GM10266 (cell line): ENCODE measurements at regions not wholly inside any gene's neighbourhood (a gene's known extent, or its start where the extent isn't known, plus 50 kb on each side); places are given as distances from the start of the nearest gene placed in this dataset.
"Not testable (repeated sequence)": the region's sequence is repeated elsewhere in the genome, so short reads cannot be mapped to it uniquely, and the experiment has no call there.

ENCODE experiments used
- DNase-seq: peaks from one replicate; pipeline ENCODE4 v3.0.0; 2012; ENCODE audit errors: extremely low spot score
- TF ChIP-seq, protein P1 (sequence below): IDR thresholded peaks from 2 replicates; pipeline ENCODE4 v1.5.1; 2012; ENCODE audit warnings: mild to moderate bottlenecking, low read depth; ENCODE audit not compliant: control insufficient read depth, insufficient read depth; ENCODE audit errors: missing control alignments

DNA sequence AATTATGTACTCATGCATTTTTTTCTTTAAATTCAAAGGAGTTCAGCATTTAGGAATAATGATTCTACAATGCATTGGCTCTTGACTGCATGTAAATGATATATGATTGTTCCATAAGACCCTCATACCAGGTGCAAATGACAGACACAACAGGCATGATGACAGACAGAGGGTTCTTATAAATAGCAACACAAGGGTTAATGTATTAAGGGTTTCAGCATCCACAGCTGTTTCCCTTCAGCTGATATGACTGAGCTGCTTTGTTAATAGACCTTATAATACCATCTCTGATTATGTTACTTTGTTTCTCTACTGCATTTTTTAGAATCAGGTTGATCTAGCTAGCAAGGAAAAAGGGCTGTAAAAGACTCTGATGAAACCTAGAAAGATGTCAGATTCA lies 90.8 kb upstream of the TMTC2 start:
- no peak for DNase-seq
- TF ChIP-seq, protein P1, sequence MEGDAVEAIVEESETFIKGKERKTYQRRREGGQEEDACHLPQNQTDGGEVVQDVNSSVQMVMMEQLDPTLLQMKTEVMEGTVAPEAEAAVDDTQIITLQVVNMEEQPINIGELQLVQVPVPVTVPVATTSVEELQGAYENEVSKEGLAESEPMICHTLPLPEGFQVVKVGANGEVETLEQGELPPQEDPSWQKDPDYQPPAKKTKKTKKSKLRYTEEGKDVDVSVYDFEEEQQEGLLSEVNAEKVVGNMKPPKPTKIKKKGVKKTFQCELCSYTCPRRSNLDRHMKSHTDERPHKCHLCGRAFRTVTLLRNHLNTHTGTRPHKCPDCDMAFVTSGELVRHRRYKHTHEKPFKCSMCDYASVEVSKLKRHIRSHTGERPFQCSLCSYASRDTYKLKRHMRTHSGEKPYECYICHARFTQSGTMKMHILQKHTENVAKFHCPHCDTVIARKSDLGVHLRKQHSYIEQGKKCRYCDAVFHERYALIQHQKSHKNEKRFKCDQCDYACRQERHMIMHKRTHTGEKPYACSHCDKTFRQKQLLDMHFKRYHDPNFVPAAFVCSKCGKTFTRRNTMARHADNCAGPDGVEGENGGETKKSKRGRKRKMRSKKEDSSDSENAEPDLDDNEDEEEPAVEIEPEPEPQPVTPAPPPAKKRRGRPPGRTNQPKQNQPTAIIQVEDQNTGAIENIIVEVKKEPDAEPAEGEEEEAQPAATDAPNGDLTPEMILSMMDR = no peak

DNA sequence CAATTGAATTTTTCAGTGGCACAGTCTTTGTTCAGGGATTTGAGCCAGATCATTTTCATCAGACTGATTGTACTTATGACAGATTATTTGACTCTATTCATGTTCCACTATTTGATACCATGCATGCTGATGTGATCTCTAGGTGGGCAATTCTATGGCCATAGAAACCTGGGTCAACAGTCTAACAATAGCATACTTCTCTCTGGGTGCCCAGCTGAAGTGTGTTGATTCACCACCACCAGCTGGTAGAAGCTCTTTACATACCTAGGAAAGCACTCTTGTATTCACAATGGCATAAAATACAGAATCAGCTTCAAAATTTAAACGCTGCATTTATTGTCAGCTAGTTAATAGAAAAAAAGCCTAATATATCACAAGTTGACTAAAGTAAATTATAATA lies 90.2 kb upstream of the TMTC2 start:
- TF ChIP-seq, protein P1 = no peak
- no peak for DNase-seq

DNA sequence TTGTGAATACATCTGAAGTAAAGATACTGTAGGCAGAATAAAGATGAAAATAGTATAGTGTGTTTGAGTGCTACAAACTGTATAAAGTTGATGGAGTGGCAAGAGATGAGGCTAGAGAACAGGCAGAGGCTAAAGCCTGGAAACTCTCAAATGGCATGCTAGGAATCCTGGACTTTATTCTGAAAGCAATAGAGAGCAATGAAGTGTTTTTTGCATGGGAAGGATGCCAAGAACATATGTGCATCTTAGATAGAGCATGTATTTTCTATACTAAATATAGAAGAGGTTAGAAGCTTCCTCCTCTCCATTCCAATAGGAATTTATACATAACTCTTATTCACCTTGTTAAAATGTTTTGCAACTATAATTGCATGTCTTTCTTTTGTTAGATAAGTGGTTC lies 86.3 kb upstream of the TMTC2 start:
- DNase-seq = no peak
- TF ChIP-seq, protein P1 = no peak

DNA sequence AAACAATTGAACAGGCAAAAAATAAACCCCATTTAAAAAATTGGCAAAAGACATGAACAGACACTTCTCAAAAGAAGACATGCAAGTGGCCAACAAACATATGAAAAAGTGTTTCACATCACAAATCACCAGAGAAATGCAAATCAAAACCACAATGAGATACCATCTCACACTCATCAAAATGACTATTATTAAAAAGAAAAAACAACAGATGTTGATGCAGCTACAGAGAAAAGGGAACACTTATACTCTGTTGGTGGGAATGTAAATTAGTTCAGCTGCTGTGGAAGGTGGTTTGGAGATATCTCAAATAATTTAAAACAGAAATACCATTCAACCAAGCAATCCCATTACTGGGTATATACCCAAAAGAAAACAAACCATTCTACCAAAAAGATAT lies 83.1 kb upstream of the TMTC2 start:
- not testable (repeated sequence) for DNase-seq

DNA sequence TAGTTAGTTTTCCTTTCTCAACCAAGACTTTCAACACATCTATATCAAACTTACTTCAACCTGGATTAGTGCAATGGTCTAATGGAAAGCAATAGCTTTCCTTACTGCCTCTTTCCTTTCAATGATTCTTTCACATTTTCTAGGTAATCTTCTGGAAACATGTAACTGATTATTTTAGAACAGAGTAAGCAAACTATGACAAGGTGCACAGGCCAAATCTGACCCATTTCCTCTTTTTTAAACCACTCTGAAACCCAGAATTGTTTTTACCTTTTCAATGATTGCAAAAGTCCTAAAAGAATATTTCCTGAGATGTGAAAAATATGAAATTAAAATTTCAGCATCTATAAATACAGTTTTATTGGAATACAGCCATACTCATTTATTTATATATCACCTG lies 81.6 kb upstream of the TMTC2 start:
- no peak for DNase-seq
- TF ChIP-seq, protein P1 = no peak

DNA sequence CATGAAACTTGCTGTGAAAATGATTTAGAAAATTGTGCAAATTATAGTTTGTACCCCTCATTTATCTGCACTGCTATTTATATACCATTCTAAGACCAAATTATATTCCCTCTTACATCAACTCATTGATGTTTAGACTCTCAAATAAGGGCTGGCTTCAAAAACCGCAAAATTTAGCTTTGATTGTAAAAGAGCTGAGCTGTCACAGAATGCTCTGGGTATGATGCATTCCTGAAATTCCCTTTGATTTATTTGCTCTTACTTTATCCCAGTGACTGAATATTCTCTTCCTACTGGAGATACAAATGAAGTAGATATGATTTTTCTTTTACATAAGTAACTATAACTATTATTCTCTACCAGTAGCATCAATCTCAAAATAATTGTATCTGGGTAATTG lies 78.0 kb upstream of the TMTC2 start:
- DNase-seq = no peak
- TF ChIP-seq, protein P1 = no peak

DNA sequence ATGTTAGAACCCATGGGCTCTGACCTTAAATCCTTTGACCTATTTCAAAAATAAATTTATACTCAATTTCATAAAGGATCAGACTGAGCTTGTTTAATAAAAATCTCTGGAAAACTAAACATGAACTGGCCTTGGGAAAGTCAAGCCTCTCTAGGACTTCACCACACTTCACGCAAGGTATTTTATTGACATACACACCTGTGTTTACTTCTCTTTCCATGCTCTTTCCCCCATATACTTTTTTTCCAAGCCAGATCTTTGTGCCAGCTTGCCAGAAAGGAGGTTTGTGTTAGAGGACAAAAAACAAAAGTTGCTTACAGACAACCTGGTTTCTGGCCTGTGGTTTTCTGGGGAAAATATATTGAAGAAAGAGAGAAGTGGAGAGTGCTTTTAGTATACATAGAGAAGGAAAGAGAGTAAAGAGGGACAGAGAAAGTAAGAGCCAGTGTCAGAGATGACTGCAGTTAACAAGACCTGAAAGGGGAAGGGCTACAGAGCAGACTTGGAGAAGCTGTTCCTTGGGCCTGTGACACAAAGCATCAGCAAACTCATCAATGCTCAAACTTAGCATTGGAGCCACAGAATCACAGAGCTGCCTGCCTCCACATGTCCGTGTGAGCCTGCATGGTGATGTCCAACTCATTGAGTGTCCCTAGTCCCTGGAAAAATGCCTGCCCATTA lies 77.3 kb upstream of the TMTC2 start:
- TF ChIP-seq, protein P1 = no peak
- no peak for DNase-seq

DNA sequence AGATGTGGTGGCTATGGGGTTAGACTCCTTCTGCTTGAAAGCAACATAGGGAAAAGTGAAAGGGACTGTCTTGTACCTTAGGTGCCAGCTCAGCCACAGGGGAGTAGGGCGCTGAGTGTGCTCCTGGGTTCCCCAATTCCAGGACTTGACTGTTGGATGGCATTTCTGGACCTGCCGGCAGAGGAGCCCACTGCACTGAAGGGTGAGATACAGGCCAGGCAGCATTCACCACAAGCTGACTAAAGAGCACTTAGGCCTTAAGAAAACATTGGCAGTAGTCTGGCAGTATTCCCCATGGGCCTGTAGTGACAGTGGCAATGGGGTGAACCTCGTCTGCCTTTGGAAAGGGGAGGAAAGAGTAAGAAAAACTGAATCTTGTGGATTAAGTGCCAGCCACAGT lies 67.1 kb upstream of the TMTC2 start:
- TF ChIP-seq, protein P1 = no peak
- no peak for DNase-seq
